D721Med (cell line): ENCODE measurements at regions not wholly inside any gene's neighbourhood (a gene's known extent, or its start where the extent isn't known, plus 50 kb on each side); places are given as distances from the start of the nearest gene placed in this dataset.

Experiments
- DNase-seq: peaks from one replicate; pipeline ENCODE4 v3.0.0; 2011; ENCODE audit warnings: low spot score; ENCODE audit not compliant: insufficient read length
- FAIRE-seq: peaks from 2 replicates; lab custom pipeline; 2011; peaks lifted over from hg19 to GRCh38; lab: Jason Lieb, UNC
- CTCF ChIP-seq: IDR thresholded peaks from 2 replicates; pipeline ENCODE4 v1.5.1; 2012; ENCODE audit warnings: mild to moderate bottlenecking, control low read depth; ENCODE audit not compliant: insufficient read depth; ENCODE audit errors: missing control alignments

DNA sequence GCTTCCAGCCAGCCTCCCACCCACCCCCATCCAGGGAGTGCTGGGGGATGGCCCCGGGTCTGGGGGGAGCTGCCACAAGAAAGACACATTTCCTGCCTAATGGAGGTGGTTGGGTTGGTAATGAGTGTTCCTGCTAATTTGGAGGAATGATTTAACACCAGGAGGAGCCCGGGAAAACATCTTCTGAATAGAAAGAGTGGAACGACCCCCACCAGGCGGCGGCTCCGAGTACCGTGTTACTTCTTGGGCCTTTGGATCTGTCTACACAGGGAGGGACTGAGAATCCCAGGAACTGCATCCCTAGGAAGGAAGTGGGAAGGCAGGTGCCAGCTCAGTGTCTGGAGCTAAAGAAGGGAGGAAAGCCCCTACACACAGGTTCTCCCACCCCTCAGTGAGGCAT, 64.6 kb downstream of the TSPAN17 start:
- DNase-seq (no peak), FAIRE-seq (no peak)
- no peak for TF ChIP-seq CTCF

- DNase-seq, result no peak
- no peak for FAIRE-seq
- TF ChIP-seq CTCF, result no peak
Observed at GRCh38 chr5:176712546-176713304, 65.4 kb downstream of the TSPAN17 start.

DNA sequence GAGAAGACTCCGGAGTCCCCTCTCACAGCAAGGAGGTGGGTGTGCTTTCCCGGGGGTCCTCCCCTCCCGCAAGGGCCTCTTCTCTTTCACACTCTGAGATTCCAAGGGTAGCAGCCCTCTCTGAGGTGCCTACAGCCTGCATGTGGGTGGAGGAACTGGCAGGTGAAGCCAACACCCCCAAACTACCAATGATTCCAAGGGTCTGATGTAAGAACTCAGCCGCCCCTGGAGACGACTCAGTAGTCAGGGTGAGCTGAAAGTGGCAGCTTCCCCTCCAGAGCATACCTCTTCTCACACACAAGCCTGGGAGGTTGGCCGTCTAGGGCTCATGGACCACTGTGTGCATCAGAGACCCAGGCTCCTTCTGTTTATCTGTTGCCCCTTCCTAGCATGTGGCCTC, 66.1 kb downstream of the TSPAN17 start:
- no peak for TF ChIP-seq CTCF
- FAIRE-seq (no peak), DNase-seq (no peak)

DNA sequence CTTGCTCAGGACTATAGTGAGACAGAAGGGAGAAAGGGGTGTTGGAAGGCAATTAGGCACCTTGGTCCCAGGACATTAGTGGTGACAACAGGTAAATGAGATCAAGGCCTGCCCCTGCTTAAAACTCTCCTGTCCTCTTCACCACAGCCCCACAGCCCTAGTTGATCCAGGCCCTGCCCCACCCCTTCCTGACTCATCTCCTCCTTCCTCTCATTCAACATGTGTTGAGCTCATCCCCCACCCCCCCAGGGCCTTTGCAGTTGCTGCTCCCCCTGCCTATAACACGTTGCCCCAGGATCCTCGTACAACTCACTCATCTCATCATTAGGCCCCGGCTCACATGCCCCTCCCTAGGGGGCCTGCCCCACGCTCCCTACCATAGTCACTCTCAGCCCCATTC, 66.8 kb downstream of the TSPAN17 start:
- no peak for TF ChIP-seq CTCF
- no peak for FAIRE-seq
- no peak for DNase-seq

GRCh38 chr5:176716320-176716719, 69.0 kb downstream of the TSPAN17 start:
- TF ChIP-seq CTCF, result no peak
- no peak for FAIRE-seq
- DNase-seq, result no peak

DNA sequence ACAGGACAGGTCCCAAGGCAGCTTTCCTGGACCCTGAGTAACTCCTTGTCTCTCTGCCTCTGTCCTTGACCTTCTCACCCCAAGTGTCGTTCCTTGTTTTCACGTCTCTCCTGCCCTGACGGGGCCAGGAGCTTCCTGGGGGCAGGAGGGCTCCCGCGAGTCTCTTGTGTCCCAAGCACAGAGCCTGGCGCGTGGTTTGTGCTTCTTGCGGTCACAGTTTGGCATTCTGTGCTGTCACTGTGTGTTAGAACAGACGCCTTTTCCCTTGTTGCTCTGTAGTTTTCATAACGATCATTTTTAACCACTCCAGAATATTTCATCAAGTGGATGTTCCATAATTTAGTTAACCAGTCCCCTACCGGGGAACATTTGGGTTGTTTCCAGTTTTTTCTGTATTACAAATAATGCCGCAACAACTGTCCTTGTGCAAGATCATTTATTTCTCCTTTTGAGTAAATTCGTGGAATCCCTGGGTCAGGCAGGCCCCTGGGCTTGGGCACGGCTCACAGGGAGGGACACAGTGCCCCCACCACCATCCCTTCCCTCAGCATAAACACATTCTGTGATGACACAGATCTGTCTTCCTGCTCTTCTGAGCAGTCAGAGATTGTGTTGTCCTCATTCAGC, 71.9 kb downstream of the TSPAN17 start:
- DNase-seq (no peak), FAIRE-seq (no peak)
- TF ChIP-seq CTCF, result no peak

DNA sequence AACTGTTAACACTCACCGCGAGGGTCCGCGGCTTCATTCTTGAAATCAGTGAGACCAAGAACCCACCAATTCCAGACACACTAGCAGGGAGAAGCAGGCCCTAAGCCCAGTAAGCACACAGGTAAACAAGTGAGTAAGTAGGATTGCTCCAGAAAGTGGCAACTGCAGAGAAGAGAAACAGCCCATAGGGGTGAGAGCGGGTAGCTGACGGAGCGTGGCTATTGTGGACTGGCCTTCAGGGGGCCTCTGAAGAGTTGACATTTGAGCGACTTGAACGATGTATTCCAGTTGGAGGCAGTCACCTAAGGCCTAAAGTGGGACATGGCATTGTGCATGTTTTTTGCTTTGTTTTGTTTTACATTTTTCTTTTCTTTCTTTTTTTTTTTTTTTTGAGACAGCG, 74.2 kb downstream of the TSPAN17 start:
- no peak for DNase-seq
- no peak for FAIRE-seq
- TF ChIP-seq CTCF, result no peak
